ENCODE measurements at regions not wholly inside any gene's neighbourhood (a gene's known extent, or its start where the extent isn't known, plus 50 kb on each side); places are given as distances from the start of the nearest gene placed in this dataset.
"Not testable (repeated sequence)": the region's sequence is repeated elsewhere in the genome, so short reads cannot be mapped to it uniquely, and the experiment has no call there.

DNA sequence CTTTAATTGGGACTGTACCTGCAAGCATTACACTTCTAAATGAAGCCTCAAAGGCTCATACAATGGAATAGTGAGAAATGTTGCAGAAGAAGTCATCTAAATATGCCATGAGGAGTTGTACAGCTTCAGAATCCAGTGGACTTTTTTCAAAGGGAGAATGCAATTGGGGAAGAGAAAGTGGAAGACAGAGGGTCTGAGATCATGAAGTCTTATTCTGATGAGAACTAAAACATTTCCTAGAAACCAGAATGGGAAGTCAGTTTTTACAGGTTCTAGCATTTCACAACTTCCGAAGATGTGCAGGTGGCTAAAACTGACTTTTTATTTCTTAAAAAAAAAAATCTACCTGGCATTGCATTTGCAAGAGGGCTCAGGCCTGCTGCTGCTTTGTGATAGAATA, 424.4 kb upstream of the RUNX1 start:
- Histone ChIP-seq H3K36me3 (ENCODE audit: control insufficient read depth in 2 of 2, insufficient read depth in 2 of 2, low read length in 2 of 2) (no peaks in the 10 kb centered on the region), H3K9me3 (ENCODE audit: control insufficient read depth in 2 of 2, low read length in 2 of 2) (no peaks in the 10 kb centered on the region), H3K4me3 (ENCODE audit: low read length in 2 of 2) (no peak overlapping the region), H3K4me1 (ENCODE audit: control insufficient read depth, insufficient read depth, low read length) (no peaks in the 10 kb centered on the region), H3K27me3 (ENCODE audit: control insufficient read depth in 1 of 2, insufficient read depth in 2 of 2, low read length in 2 of 2) (no peaks in the 10 kb centered on the region), H3K9ac (ENCODE audit: low read length in 2 of 2) (no peak overlapping the region), H3K27ac (ENCODE audit: low read length) (no peak overlapping the region)

DNA sequence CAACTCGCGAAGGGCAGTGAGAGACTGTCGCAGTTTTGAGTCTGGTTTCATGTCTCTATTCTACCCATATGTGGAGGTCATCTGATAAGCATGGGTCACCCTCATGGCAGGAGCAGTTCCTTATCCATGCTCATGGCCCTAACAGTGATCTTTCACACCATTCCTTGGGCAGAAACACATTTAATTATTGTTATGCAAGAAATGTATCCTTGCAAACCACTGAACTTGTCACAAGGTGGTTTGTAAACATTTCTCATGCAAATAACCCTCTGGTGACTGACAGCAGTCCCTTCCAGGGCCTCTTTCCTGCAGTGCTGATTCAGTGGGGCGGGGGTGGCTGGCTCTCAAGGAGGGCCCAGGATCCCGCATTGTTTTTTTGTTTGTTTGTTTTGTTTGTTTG, 421.4 kb upstream of the RUNX1 start:
- H3K9me3 ChIP-seq (ENCODE audit: control insufficient read depth in 2 of 2, low read length in 2 of 2) = no peaks in the 10 kb centered on the region
- H3K27me3 ChIP-seq (ENCODE audit: control insufficient read depth in 1 of 2, insufficient read depth in 2 of 2, low read length in 2 of 2) = no peaks in the 10 kb centered on the region
- no peaks in the 10 kb centered on the region for H3K36me3 ChIP-seq (ENCODE audit: control insufficient read depth in 2 of 2, insufficient read depth in 2 of 2, low read length in 2 of 2)
- no peaks in the 10 kb centered on the region for H3K4me1 ChIP-seq (ENCODE audit: control insufficient read depth, insufficient read depth, low read length)
- H3K27ac ChIP-seq (ENCODE audit: low read length) = no peak overlapping the region
- no peak overlapping the region for H3K4me3 ChIP-seq (ENCODE audit: low read length in 2 of 2)
- no peak overlapping the region for H3K9ac ChIP-seq (ENCODE audit: low read length in 2 of 2)

DNA sequence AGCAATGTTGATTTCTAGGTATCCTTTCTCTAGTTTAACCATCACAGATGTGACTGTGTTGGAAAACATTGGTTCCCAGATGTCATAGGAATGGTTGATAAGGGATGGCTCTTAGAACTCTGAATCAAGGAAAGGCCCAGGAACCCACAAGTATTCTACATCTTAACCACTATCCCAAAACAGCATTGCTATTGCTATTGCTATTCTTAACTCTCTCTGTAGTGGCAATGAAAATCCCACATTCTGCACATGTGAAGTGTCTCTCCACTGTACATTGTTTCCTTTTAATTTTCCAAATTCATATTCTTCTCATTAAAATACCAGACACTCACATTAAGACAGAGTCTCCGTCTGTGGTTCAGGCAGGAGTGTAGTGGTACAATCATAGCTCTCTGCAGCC, 420.4 kb upstream of the RUNX1 start:
- no peaks in the 10 kb centered on the region for H3K36me3 ChIP-seq (ENCODE audit: control insufficient read depth in 2 of 2, insufficient read depth in 2 of 2, low read length in 2 of 2)
- no peak overlapping the region for H3K4me3 ChIP-seq (ENCODE audit: low read length in 2 of 2)
- H3K9me3 ChIP-seq (ENCODE audit: control insufficient read depth in 2 of 2, low read length in 2 of 2) = no peaks in the 10 kb centered on the region
- no peak overlapping the region for H3K27ac ChIP-seq (ENCODE audit: low read length)
- H3K9ac ChIP-seq (ENCODE audit: low read length in 2 of 2) = no peak overlapping the region
- no peaks in the 10 kb centered on the region for H3K27me3 ChIP-seq (ENCODE audit: control insufficient read depth in 1 of 2, insufficient read depth in 2 of 2, low read length in 2 of 2)
- H3K4me1 ChIP-seq (ENCODE audit: control insufficient read depth, insufficient read depth, low read length) = no peaks in the 10 kb centered on the region

DNA sequence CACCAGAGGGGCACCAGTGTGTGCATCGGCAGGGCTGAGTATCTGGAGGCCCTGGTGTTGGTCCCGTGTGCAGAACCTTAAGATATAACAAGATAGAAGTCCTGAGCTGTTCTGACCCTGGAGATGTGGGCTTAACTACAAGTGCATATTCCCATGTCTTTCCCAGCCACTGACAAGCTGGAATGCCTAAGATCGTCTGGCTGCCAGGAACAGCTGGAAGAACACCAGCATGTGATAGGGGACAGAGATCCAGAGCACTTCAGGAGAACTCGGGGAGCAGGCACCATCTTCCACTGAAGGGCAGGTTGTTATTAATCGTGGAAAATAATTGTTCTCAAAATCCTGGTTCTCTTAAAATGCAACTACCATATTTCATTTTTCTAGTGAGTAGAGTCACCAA, 419.9 kb upstream of the RUNX1 start:
- Histone ChIP-seq H3K4me1 (ENCODE audit: control insufficient read depth, insufficient read depth, low read length) (no peaks in the 10 kb centered on the region), H3K9ac (ENCODE audit: low read length in 2 of 2) (no peak overlapping the region), H3K4me3 (ENCODE audit: low read length in 2 of 2) (no peak overlapping the region), H3K27ac (ENCODE audit: low read length) (no peak overlapping the region), H3K27me3 (ENCODE audit: control insufficient read depth in 1 of 2, insufficient read depth in 2 of 2, low read length in 2 of 2) (no peaks in the 10 kb centered on the region), H3K9me3 (ENCODE audit: control insufficient read depth in 2 of 2, low read length in 2 of 2) (no peaks in the 10 kb centered on the region), H3K36me3 (ENCODE audit: control insufficient read depth in 2 of 2, insufficient read depth in 2 of 2, low read length in 2 of 2) (no peaks in the 10 kb centered on the region)

DNA sequence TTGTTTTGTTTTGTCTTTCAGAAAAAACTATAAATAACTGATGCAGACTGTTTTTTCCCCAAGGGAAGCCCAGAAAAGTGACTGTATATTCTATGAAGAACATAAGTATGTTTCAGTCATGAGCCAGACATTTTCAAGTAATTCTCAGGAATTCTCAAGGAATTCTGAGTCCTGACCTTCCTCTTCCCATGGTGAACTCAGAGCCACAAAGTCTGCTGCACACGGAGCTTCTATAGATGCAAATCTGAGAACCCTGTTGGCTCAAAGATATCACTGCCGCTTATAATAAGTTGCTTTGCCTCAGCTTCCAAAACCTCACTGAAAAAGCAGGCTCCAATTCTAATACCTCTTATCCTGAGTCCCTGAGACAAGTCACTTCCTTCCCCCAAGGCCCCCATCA, 418.5 kb upstream of the RUNX1 start:
- H3K4me1 ChIP-seq (ENCODE audit: control insufficient read depth, insufficient read depth, low read length) = no peaks in the 10 kb centered on the region
- H3K9me3 ChIP-seq (ENCODE audit: control insufficient read depth in 2 of 2, low read length in 2 of 2) = no peaks in the 10 kb centered on the region
- H3K27ac ChIP-seq (ENCODE audit: low read length) = no peak overlapping the region
- H3K27me3 ChIP-seq (ENCODE audit: control insufficient read depth in 1 of 2, insufficient read depth in 2 of 2, low read length in 2 of 2) = no peaks in the 10 kb centered on the region
- H3K9ac ChIP-seq (ENCODE audit: low read length in 2 of 2) = no peak overlapping the region
- no peaks in the 10 kb centered on the region for H3K36me3 ChIP-seq (ENCODE audit: control insufficient read depth in 2 of 2, insufficient read depth in 2 of 2, low read length in 2 of 2)
- no peak overlapping the region for H3K4me3 ChIP-seq (ENCODE audit: low read length in 2 of 2)

DNA sequence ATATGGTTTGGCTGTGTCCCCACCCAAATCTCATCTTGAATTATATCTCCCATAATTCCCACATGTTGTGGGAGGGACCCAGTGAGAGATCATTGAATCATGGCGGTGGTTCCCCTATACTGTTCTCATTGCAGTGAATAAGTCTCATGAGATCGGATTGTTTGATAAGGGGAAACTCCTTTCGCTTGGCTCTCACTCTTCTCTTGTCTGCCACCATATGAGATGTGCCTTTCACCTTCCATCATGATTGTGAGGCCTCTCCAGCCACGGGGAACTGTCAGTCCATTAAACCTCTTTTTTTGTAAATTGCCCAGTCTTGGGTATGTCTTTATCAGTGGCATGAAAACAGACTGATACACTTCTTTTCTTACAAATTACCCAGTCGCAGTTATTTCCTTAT, 417.6 kb upstream of the RUNX1 start:
- H3K27ac ChIP-seq (ENCODE audit: low read length); H3K4me3 ChIP-seq (ENCODE audit: low read length in 2 of 2); H3K27me3 ChIP-seq (ENCODE audit: control insufficient read depth in 1 of 2, insufficient read depth in 2 of 2, low read length in 2 of 2); H3K36me3 ChIP-seq (ENCODE audit: control insufficient read depth in 2 of 2, insufficient read depth in 2 of 2, low read length in 2 of 2); H3K9ac ChIP-seq (ENCODE audit: low read length in 2 of 2); H3K4me1 ChIP-seq (ENCODE audit: control insufficient read depth, insufficient read depth, low read length); H3K9me3 ChIP-seq (ENCODE audit: control insufficient read depth in 2 of 2, low read length in 2 of 2): not testable (repeated sequence)

DNA sequence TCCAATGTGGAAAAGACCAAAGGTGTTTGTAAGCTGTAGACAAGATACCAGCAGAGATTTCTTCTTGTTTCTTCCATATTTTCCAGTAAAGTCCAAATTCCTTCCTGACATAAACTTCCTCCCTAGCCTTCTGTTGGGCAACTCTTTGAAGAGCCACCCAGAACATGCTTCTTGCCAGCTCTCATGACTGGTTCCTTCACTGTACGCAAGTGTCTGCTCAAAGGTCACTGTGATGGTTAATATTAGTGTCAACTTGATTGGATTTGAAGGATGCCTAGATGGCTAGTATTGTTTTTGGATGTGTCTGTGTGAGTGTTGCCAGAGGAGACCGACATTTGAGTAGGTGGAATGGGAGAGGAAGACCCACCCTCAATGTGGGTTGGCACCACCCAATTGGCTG, 416.6 kb upstream of the RUNX1 start:
- Histone ChIP-seq H3K36me3 (ENCODE audit: control insufficient read depth in 2 of 2, insufficient read depth in 2 of 2, low read length in 2 of 2) (no peaks in the 10 kb centered on the region), H3K9ac (ENCODE audit: low read length in 2 of 2) (no peak overlapping the region), H3K27me3 (ENCODE audit: control insufficient read depth in 1 of 2, insufficient read depth in 2 of 2, low read length in 2 of 2) (no peaks in the 10 kb centered on the region), H3K4me1 (ENCODE audit: control insufficient read depth, insufficient read depth, low read length) (no peaks in the 10 kb centered on the region), H3K9me3 (ENCODE audit: control insufficient read depth in 2 of 2, low read length in 2 of 2) (no peaks in the 10 kb centered on the region), H3K4me3 (ENCODE audit: low read length in 2 of 2) (no peak overlapping the region), H3K27ac (ENCODE audit: low read length) (no peak overlapping the region)

DNA sequence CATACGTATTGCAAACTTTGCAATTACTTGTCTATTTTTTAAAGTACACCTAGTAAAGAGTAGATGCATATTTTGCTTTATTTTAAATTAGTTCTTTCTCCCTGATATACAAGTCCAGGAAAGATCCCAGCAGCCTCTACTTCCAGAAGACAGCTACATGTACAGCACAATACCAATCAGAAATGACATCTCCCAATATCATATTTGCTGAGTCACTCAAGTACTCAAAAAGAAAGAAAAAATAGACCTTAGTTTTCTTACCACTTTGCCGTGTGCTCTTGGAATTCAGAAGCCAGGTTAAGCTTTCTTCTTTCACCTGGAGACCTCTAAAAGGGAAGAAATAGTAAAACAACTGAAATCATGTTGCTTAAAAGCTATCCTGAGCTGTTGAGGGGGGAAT, 412.6 kb upstream of the RUNX1 start:
- no peak overlapping the region for H3K27ac ChIP-seq (ENCODE audit: low read length)
- no peak overlapping the region for H3K4me3 ChIP-seq (ENCODE audit: low read length in 2 of 2)
- H3K4me1 ChIP-seq (ENCODE audit: control insufficient read depth, insufficient read depth, low read length) = no peaks in the 10 kb centered on the region
- no peaks in the 10 kb centered on the region for H3K36me3 ChIP-seq (ENCODE audit: control insufficient read depth in 2 of 2, insufficient read depth in 2 of 2, low read length in 2 of 2)
- no peaks in the 10 kb centered on the region for H3K9me3 ChIP-seq (ENCODE audit: control insufficient read depth in 2 of 2, low read length in 2 of 2)
- no peaks in the 10 kb centered on the region for H3K27me3 ChIP-seq (ENCODE audit: control insufficient read depth in 1 of 2, insufficient read depth in 2 of 2, low read length in 2 of 2)
- H3K9ac ChIP-seq (ENCODE audit: low read length in 2 of 2) = no peak overlapping the region

DNA sequence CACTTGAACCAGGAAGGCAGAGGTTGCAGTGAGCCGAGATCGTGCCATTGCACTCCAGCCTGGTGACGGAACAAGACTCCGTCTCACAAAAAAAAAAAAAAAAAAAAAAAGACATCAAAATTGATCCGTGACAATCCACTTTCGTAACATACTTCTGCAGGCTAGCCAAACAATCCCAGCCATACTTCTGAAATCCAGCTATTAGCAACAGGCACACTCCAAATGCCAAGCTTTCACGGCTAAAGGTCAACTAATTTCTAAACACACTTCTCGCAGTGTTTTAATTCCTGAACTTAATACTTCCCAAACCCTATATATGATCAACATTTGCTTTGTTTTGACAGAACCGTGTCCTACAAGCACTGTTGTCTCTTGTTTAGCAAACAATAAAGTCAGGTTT, 411.3 kb upstream of the RUNX1 start:
- Histone ChIP-seq H3K27ac (ENCODE audit: low read length) (no peak overlapping the region), H3K4me3 (ENCODE audit: low read length in 2 of 2) (no peak overlapping the region), H3K27me3 (ENCODE audit: control insufficient read depth in 1 of 2, insufficient read depth in 2 of 2, low read length in 2 of 2) (no peaks in the 10 kb centered on the region), H3K9me3 (ENCODE audit: control insufficient read depth in 2 of 2, low read length in 2 of 2) (no peaks in the 10 kb centered on the region), H3K9ac (ENCODE audit: low read length in 2 of 2) (no peak overlapping the region), H3K36me3 (ENCODE audit: control insufficient read depth in 2 of 2, insufficient read depth in 2 of 2, low read length in 2 of 2) (no peaks in the 10 kb centered on the region), H3K4me1 (ENCODE audit: control insufficient read depth, insufficient read depth, low read length) (no peaks in the 10 kb centered on the region)

DNA sequence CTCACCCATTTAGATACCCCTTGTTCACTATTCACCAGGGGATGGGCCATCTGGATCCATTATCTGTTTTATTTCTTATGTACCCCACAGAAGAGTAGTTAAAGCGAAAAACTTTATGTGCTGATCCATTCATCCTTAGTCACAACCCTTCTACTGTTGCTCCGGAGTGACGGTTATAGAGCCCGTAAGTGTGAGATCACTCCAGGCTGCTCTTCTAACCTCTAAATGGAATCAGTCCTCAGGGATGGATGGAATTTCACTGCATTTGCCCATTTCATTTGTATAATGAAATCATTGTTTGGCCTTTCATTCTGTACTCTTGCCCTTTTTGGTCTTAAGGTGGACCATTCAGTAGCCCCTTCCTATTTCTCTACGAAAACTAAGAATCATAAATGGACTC, 409.3 kb upstream of the RUNX1 start:
- Histone ChIP-seq H3K9ac (ENCODE audit: low read length in 2 of 2) (no peak overlapping the region), H3K4me3 (ENCODE audit: low read length in 2 of 2) (no peak overlapping the region), H3K4me1 (ENCODE audit: control insufficient read depth, insufficient read depth, low read length) (no peaks in the 10 kb centered on the region), H3K27me3 (ENCODE audit: control insufficient read depth in 1 of 2, insufficient read depth in 2 of 2, low read length in 2 of 2) (no peaks in the 10 kb centered on the region), H3K36me3 (ENCODE audit: control insufficient read depth in 2 of 2, insufficient read depth in 2 of 2, low read length in 2 of 2) (no peaks in the 10 kb centered on the region), H3K9me3 (ENCODE audit: control insufficient read depth in 2 of 2, low read length in 2 of 2) (no peaks in the 10 kb centered on the region), H3K27ac (ENCODE audit: low read length) (no peak overlapping the region)

DNA sequence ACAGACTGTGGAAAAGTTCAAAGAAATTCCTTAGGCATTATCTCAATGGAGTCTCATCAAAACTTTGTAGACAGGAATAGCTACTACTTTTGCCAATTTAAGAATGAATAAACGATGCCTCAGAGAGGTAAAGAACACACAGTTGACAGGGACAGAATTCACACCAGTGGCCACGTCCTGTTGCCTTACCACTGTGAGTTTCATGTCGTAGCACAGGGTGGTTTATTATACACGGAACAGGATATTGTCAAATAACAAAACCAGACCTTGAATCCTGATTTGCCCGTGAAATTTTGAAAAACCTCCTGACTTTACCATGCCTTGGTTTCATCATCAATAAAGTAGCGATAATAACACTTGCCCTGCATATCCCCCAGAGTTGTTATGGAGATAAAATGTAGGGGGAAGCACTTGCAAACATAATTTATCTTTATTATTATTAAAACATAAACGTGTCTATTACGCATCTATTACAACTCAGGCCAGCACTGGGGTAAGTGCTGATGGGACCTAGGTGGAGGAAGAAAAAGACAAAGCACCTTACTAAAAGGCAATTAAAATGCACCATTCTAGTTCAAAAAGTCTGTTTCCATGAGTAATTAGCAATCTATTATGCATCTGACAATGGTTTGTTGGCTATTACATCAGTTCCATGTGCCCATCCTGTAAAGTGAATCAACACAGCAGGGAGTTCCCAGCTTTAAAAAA, 408.1 kb upstream of the RUNX1 start:
- Histone ChIP-seq H3K9ac (ENCODE audit: low read length in 2 of 2) (no peak overlapping the region), H3K4me3 (ENCODE audit: low read length in 2 of 2) (no peak overlapping the region), H3K4me1 (ENCODE audit: control insufficient read depth, insufficient read depth, low read length) (no peaks in the 10 kb centered on the region), H3K36me3 (ENCODE audit: control insufficient read depth in 2 of 2, insufficient read depth in 2 of 2, low read length in 2 of 2) (no peaks in the 10 kb centered on the region), H3K27ac (ENCODE audit: low read length) (no peak overlapping the region), H3K27me3 (ENCODE audit: control insufficient read depth in 1 of 2, insufficient read depth in 2 of 2, low read length in 2 of 2) (no peaks in the 10 kb centered on the region), H3K9me3 (ENCODE audit: control insufficient read depth in 2 of 2, low read length in 2 of 2) (no peaks in the 10 kb centered on the region)
